NCI-H2107 treated with DMSO at 0.1 percent for 48 hours (cell line): ENCODE measurements at regions not wholly inside any gene's neighbourhood (a gene's known extent, or its start where the extent isn't known, plus 50 kb on each side); places are given as distances from the start of the nearest gene placed in this dataset.
"Not testable (repeated sequence)": the region's sequence is repeated elsewhere in the genome, so short reads cannot be mapped to it uniquely, and the experiment has no call there.

ENCODE experiments used
- DNase-seq: peaks from one replicate; lab custom pipeline; 2025; ENCODE audit not compliant: unreplicated experiment; lab: John Stamatoyannopoulos, UW

- no peak for DNase-seq
Observed at GRCh38 chr9:32884482-32884881, 101.1 kb downstream of the TMEM215 start.

- DNase-seq, result peak; percentile 39
Observed at GRCh38 chr9:32886021-32886420, 102.7 kb downstream of the TMEM215 start.

- not testable (repeated sequence) for DNase-seq
Observed at GRCh38 chr9:32894485-32894884, 106.9 kb downstream of the APTX start.

DNA sequence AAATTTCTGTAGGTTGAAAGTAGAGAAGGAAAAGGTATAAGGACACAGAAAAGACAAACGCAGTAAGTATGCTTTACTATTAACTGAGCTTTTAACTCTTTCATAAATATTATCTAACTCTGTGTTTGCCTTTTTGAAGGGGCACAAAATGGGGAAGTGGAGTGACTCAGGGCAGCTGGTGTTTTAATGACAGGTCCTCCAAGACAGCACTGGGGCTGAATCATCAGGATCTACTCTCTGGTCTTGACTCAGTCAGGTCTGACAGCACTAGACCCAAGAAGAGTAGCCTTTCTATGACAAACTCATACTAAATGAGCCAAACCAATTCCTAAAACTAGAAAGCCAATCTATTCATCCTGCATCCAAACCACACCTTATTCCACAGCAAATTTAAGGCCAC lies 102.2 kb downstream of the APTX start:
- DNase-seq, result no peak

GRCh38 chr9:32899761-32900160 lies 101.7 kb downstream of the APTX start:
- DNase-seq, result no peak

DNA sequence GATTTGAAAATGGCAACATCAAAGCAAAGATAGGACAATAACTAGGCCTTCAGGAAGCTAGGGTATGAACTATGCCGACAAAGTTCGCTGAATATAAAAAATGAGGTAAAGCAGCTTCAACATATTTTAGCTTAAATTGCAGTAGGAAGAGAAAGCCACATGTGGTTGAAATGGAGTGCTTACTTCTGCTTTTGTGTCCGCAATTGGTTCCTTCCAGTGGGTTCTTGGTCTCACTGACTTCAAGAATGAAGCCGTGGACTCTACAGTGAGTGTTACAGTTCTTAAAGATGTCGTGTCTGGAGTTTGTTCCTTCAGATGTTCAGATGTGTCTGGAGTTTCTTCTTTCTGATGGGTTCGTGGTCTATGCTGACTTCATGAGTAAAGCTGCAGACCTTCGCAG lies 95.2 kb downstream of the APTX start:
- no peak for DNase-seq

DNA sequence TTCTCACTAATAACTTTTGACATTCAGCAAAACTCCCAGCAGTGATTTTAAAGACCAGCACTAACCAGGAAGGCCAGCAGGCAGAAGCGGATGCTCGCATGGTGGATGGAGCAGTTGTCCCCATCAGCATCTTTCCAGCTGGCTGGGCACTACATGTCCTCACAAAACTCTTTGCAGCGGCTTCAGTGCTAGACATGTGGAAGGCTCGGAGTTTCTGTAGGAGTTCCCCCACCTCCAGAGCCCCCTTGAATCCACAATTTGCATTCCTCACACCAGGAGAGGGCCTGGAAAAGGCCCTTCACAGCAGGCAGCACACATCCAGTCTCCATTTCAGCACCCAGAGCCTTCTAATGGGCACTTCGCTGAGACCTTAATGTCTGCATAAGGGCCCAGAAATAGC lies 85.6 kb downstream of the APTX start:
- no peak for DNase-seq

DNA sequence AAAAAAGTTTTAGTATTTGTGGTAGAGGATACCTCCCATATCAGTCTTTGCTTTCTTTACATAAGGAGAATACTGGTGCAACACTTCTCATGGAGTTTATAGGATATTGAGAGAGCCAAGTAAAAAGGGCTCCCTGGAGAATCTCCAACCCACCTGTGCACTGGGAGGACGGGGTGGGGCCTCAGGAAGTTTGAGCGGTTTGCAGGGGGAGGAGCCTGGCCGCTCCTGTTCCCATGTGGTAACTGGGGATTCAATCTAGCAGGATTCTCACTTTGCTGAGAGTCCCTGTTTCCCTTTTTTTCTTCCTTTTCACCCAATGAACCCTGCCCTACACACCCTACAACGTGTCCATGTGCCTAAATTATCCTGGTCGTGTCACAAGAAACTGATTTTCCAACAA lies 82.8 kb downstream of the APTX start:
- no peak for DNase-seq
